ENCODE measurements at regions not wholly inside any gene's neighbourhood (a gene's known extent, or its start where the extent isn't known, plus 50 kb on each side); places are given as distances from the start of the nearest gene placed in this dataset.
"Not testable (repeated sequence)": the region's sequence is repeated elsewhere in the genome, so short reads cannot be mapped to it uniquely, and the experiment has no call there.

GRCh38 chr6:95867205-95867604, 148.6 kb upstream of the FUT9 start:
- DNase-seq, result no peak

DNA sequence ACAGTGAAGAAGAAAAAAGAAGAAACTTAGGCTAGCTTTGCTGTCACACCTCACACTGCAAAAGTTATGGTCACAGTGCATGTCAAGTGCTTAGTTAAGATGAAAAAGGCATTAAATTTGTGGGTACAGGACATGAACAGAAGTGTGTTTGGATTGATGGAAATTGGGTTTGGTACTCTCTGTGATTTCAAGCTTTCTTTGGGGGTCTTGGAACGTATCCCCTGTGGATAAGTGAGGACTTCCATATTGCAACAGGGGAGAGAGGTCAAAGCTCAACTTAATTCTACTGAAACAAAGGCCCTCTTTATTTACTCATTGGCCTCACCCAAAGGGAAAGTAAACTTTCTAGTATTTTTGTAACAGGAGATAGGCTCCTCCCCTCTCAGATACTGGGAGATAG, 138.3 kb upstream of the FUT9 start:
- DNase-seq, result no peak

DNA sequence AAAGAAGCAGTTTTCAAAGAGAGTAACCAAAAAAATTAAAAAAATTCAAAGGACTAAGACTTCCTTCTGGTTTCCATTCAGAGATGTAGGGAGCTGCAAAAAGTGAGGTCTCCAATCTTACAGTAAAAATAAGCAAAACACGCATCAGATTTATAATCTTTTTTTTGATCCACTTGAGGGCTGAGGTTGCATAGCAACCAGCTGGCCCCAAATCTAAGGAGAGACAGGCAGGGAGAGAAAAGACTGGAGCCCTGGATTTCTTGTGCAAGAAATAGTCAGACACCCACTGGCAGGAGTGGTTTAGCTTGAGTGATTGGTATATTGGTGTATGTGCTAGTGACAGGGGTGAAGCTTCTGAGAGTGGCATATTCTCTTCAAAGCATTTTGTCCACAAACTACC, 135.9 kb upstream of the FUT9 start:
- no peak for DNase-seq

GRCh38 chr6:95882371-95882770, 133.4 kb upstream of the FUT9 start:
- DNase-seq, result no peak

DNA sequence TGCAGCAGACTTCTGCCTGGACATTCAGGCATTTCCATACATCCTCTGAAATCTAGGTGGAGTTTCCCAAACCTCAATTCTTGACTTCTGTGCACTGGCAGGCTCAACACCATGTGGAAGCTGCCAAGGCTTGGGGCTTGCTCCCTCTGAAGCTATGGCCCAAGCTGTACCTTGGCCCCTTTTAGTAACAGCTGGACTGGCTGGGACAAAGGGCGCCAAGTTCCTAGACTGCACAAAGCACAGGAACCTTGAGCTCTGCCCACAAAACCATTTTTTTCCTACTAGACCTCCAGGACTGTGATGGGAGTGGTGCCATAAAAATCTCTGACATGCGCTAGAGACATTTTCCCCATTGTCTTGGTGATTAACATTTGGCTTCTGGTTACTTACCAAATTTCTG, 127.1 kb upstream of the FUT9 start:
- not testable (repeated sequence) for DNase-seq

DNA sequence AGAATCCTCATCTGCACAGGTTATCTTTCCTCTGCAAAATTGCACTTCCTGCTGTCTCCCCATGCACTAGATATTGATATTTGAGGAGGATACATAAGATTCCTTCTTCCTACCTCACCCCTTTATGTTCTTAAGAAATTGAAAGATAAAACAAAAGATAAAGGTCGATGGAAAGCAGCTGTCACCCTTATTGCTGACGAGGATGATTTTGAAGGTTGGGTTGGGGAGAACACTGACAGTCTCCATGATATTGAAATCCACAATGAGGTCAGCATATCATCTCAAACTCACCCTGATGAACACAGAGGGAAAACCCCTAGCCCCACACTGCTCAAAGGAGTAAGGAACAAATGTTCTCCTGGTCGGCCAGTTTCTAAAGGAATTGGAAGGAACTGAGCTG, 110.6 kb upstream of the FUT9 start:
- no peak for DNase-seq

GRCh38 chr6:95917034-95917433, 98.7 kb upstream of the FUT9 start:
- no peak for DNase-seq

- peak; percentile 3 for DNase-seq
Observed at GRCh38 chr6:95923518-95923917, 92.3 kb upstream of the FUT9 start.

- no peak for DNase-seq
Observed at GRCh38 chr6:95935736-95936135, 80.0 kb upstream of the FUT9 start.

- DNase-seq, result no peak
Observed at GRCh38 chr6:95946906-95947305, 68.9 kb upstream of the FUT9 start.

GRCh38 chr6:95948324-95948723, 67.5 kb upstream of the FUT9 start:
- DNase-seq, result no peak

GRCh38 chr6:95949985-95950384, 65.8 kb upstream of the FUT9 start:
- no peak for DNase-seq

- DNase-seq, result no peak
Observed at GRCh38 chr6:95958686-95959085, 57.1 kb upstream of the FUT9 start.

DNA sequence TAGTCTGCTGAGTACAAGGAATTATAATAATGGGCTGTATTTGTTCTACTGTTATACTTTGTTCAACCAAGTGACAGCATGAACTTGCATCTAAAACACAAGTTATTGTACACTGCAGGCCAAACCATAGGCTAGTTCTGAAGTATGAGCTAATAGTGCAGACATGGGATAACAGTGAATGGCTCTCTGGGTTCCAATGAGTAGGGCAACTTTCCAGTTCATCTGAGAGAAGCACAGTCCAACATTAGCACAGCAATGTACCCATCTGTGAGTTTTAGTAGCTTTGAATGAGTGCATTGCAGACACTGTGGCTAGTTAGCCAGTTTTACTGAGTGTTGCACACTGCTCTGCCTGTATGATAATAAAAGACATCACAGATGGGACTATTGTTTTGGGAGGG, 56.5 kb upstream of the FUT9 start:
- DNase-seq, result no peak
